Fibroblast of mammary gland (primary cell): ENCODE measurements at regions not wholly inside any gene's neighbourhood (a gene's known extent, or its start where the extent isn't known, plus 50 kb on each side); places are given as distances from the start of the nearest gene placed in this dataset.

Experiments
- DNase-seq: peaks from one replicate; pipeline ENCODE4 v3.0.0-alpha.2; 2010; ENCODE audit warnings: low read depth
- H3K4me3 ChIP-seq: 2 replicates; pipeline ENCODE4 v1.5.1; 2011; ENCODE audit warnings: low read depth, mild to moderate bottlenecking, low read length, moderate library complexity; ENCODE audit not compliant: control insufficient read depth
- TF ChIP-seq, protein P1 (sequence below): conservative IDR thresholded peaks from 2 replicates; pipeline ENCODE4 v1.5.1; 2011; ENCODE audit warnings: low read depth, low read length, inconsistent platforms; ENCODE audit not compliant: control insufficient read depth, insufficient read depth

DNA sequence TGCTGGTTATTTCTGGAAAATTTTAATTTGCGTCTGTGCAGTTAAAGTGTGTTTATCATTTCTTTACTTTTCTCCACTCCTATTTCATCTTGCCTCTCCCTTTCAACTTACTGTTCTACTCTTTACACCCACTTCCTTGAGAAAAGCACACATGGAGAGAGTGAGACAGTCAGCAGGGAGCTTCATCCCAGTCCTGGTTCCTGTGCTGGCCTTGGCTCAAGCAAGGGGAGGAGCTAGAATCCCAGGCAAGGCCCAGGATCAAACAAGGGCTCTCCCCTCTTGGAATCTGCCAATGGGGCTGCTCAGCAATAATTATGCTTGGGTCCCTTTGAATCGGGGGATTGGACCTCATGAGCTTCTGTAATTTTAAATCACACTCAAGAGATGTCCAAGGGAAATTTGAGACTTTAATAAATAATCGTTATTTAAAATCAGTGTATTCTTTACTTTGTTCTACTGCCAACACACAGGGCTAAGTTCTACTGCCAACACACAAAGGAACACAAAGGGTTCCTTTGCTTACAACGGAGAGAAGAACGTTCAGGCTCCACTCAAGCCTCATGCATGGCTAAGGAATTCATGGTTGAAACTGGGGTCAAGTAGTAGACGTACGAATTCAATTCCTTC is 439.3 kb upstream of the DAB2 start:
- no peak for DNase-seq
- no peak overlapping the region for H3K4me3 ChIP-seq
- TF ChIP-seq, protein P1, sequence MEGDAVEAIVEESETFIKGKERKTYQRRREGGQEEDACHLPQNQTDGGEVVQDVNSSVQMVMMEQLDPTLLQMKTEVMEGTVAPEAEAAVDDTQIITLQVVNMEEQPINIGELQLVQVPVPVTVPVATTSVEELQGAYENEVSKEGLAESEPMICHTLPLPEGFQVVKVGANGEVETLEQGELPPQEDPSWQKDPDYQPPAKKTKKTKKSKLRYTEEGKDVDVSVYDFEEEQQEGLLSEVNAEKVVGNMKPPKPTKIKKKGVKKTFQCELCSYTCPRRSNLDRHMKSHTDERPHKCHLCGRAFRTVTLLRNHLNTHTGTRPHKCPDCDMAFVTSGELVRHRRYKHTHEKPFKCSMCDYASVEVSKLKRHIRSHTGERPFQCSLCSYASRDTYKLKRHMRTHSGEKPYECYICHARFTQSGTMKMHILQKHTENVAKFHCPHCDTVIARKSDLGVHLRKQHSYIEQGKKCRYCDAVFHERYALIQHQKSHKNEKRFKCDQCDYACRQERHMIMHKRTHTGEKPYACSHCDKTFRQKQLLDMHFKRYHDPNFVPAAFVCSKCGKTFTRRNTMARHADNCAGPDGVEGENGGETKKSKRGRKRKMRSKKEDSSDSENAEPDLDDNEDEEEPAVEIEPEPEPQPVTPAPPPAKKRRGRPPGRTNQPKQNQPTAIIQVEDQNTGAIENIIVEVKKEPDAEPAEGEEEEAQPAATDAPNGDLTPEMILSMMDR: no peak

DNA sequence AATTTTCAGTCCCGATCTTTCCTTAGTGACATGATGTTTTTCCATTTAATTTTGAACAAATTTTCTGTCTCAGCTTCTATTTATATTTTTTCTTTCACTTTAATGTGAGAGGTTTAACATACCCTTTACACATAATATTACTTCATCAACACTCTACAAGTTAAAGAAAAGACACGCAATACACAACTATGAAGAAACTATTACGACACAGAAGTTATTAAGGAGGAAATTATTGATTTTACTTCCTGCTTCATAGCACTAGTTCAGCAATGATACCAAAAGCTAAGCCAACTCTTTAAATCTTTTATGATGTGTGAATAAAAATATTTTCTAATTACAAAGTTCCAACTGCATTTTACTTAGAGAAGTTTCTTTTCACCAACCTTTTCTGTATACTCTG is 432.3 kb upstream of the DAB2 start:
- no peak for DNase-seq
- no peak overlapping the region for H3K4me3 ChIP-seq
- TF ChIP-seq, protein P1: no peak

DNA sequence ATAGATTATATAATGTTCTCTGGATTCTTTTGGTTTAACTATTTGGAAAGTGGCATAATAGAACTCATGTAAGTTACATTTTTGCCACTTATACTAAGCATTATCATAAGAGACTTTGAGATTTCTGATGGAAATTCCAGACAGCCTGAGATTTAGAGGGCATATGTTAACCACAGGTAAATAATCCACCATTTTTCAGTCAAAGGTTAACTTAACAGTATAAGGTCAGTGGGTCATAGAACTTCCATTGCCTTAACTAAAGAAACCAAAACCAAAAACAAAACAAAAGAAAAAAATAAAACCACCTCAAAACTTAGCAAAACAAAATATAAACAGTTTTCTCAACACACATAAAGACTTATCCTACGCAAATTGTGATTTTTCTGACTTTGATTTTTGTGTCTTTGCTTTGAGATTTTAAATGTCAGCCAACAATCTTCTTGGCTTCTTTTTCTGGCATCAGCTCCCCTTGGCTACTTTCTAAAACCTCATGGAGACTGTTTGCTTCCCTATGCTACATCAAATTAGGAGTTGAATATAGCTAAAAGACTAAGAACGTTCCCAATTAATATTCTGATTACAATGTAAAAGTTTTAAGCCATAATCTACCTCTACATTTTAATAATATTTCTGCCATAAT is 430.1 kb upstream of the DAB2 start:
- TF ChIP-seq, protein P1: no peak
- no peak for DNase-seq

DNA sequence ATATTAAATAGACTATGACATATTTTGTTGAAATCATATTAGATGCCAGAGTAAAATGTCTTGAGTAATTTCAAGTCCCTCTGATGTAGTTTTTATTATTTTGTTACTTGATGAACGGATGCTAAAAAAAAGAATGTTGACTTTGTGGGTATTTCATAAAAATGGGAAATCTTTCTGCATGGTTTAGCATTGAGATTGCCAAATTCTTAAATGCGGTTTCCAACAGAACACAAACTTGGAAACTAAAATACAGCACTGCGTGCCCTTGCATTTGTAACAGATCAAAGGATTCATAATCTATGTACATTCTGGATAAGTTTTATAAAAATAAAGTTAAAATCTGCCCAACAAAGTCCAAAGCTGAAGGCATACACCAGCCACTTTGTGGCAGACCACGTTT is 425.5 kb upstream of the DAB2 start:
- no peak overlapping the region for H3K4me3 ChIP-seq
- TF ChIP-seq, protein P1: no peak
- no peak for DNase-seq

More for the DNA sequence above, 430.1 kb upstream of the DAB2 start:
- no peak overlapping the region for H3K4me3 ChIP-seq

DNA sequence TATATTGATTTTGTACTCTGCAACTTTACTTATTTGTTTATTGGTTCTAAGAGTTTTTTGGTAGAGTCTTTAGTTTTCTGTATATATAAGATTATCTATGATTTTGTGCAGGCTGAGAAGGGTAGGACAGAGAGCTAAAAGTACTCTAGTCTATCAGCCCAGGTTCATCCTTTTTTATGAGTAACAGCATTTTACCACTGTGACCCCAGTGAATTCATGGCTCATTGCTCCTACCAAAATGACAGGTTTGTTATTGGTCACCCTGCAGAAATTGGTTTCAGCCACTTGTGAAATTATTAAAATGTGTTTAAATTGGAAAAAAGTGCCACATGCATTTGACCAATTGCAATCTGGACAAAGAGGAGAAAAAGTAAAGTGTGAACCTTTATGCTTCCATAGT is 421.4 kb upstream of the DAB2 start:
- no peak overlapping the region for H3K4me3 ChIP-seq
- TF ChIP-seq, protein P1: no peak

DNA sequence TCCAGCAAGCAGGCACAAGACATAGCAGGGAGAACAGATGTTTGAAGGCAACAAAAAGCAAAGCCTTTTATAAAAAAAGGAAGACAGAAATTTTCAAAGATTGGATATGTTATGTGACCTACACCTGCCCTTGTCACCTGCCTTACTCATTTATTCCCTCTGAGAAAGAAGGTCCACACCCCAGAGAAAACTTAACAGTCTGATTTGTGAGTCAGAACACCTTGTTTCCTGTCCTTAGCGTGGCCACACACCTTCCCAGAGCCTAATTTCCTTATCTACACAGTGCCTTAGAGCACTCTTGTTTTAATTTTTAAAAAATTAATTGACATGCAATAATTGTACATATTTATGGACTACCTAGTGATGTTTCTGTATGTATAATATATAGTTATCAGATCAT is 419.0 kb upstream of the DAB2 start:
- no peak overlapping the region for H3K4me3 ChIP-seq
- TF ChIP-seq, protein P1: no peak
- DNase-seq: no peak

More for the DNA sequence above, 421.4 kb upstream of the DAB2 start:
- DNase-seq: no peak
